ENCODE measurements at regions not wholly inside any gene's neighbourhood (a gene's known extent, or its start where the extent isn't known, plus 50 kb on each side); places are given as distances from the start of the nearest gene placed in this dataset.

- no peaks in the 10 kb centered on the region for H3K36me3 ChIP-seq
- TF ChIP-seq CTCF (IDR thresholded peaks at IDR 0.05): no peak
- H3K27ac ChIP-seq: no peak overlapping the region
- intact Hi-C loops (cut with DNase I): no loop called here
- no peaks in the 10 kb centered on the region for H3K4me1 ChIP-seq
- H3K27me3 ChIP-seq: no peaks in the 10 kb centered on the region
- ATAC-seq: no peak
- no peak for DNase-seq
- H3K4me3 ChIP-seq: no peak overlapping the region
- no peaks in the 10 kb centered on the region for H3K9me3 ChIP-seq
Measured at GRCh38 chr2:156672556-156673332, 236.6 kb downstream of the GPD2 start.

GRCh38 chr2:156673333-156673615 is 237.1 kb downstream of the GPD2 start:
- Histone ChIP-seq H3K4me3 (no peak overlapping the region), H3K27me3 (no peaks in the 10 kb centered on the region), H3K4me1 (no peaks in the 10 kb centered on the region), H3K27ac (no peak overlapping the region), H3K36me3 (no peaks in the 10 kb centered on the region), H3K9me3 (no peaks in the 10 kb centered on the region)
- intact Hi-C loops (cut with DNase I): no loop called here
- DNase-seq (no peak), ATAC-seq (no peak)
- TF ChIP-seq CTCF (IDR thresholded peaks at IDR 0.05): no peak

- no peak for TF ChIP-seq CTCF (IDR thresholded peaks at IDR 0.05)
- DNase-seq (no peak), ATAC-seq (no peak)
- Histone ChIP-seq H3K4me1 (no peaks in the 10 kb centered on the region), H3K27ac (no peak overlapping the region), H3K4me3 (no peak overlapping the region), H3K9me3 (no peaks in the 10 kb centered on the region), H3K27me3 (no peaks in the 10 kb centered on the region), H3K36me3 (no peaks in the 10 kb centered on the region)
- intact Hi-C loops (cut with DNase I): no loop called here
Measured at GRCh38 chr2:156673981-156674380, 237.8 kb downstream of the GPD2 start.

- DNase-seq: no peak
- Histone ChIP-seq H3K36me3 (no peaks in the 10 kb centered on the region), H3K4me3 (no peak overlapping the region), H3K4me1 (no peaks in the 10 kb centered on the region), H3K9me3 (no peaks in the 10 kb centered on the region), H3K27me3 (no peaks in the 10 kb centered on the region), H3K27ac (no peak overlapping the region)
- intact Hi-C loops (cut with DNase I): no loop called here
- no peak for TF ChIP-seq CTCF (IDR thresholded peaks at IDR 0.05)
- ATAC-seq: no peak
Measured at GRCh38 chr2:156675896-156676295, 239.7 kb downstream of the GPD2 start.

GRCh38 chr2:156679820-156680219 is 243.6 kb downstream of the GPD2 start:
- no peaks in the 10 kb centered on the region for H3K27me3 ChIP-seq
- H3K4me1 ChIP-seq: no peaks in the 10 kb centered on the region
- intact Hi-C loops (cut with DNase I): no loop called here
- ATAC-seq (no peak), DNase-seq (no peak)
- no peaks in the 10 kb centered on the region for H3K9me3 ChIP-seq
- H3K36me3 ChIP-seq: no peaks in the 10 kb centered on the region
- H3K4me3 ChIP-seq: no peak overlapping the region
- TF ChIP-seq CTCF (IDR thresholded peaks at IDR 0.05): no peak
- no peak overlapping the region for H3K27ac ChIP-seq

GRCh38 chr2:156680266-156680665 is 244.1 kb downstream of the GPD2 start:
- no peak for TF ChIP-seq CTCF (IDR thresholded peaks at IDR 0.05)
- no peaks in the 10 kb centered on the region for H3K36me3 ChIP-seq
- intact Hi-C loops (cut with DNase I): no loop called here
- H3K4me1 ChIP-seq: no peaks in the 10 kb centered on the region
- H3K27ac ChIP-seq: no peak overlapping the region
- ATAC-seq: no peak
- H3K27me3 ChIP-seq: no peaks in the 10 kb centered on the region
- H3K4me3 ChIP-seq: no peak overlapping the region
- no peaks in the 10 kb centered on the region for H3K9me3 ChIP-seq
- no peak for DNase-seq
